ENCODE measurements at regions not wholly inside any gene's neighbourhood (a gene's known extent, or its start where the extent isn't known, plus 50 kb on each side); places are given as distances from the start of the nearest gene placed in this dataset.
A peak's percentile ranks its signal among the peaks of the same experiment; 100 is the strongest.

GRCh38 chr2:142605421-142605820 is 272.0 kb upstream of the KYNU start:
- no peaks in the 10 kb centered on the region for H3K4me1 Mint-ChIP-seq
- TF ChIP-seq CTCF (IDR thresholded peaks at IDR 0.05): no peak
- peaks cover 3% of the 10 kb centered on the region for H3K9me3 Mint-ChIP-seq
- no peak overlapping the region for H3K4me3 Mint-ChIP-seq
- no peak for DNase-seq
- H3K27me3 Mint-ChIP-seq (ENCODE audit: low read depth, poor library complexity): no peaks in the 10 kb centered on the region
- no peak overlapping the region for H3K27ac Mint-ChIP-seq
- H3K36me3 Mint-ChIP-seq (ENCODE audit: low read depth): no peaks in the 10 kb centered on the region

- no peaks in the 10 kb centered on the region for H3K9me3 Mint-ChIP-seq
- no peaks in the 10 kb centered on the region for H3K36me3 Mint-ChIP-seq (ENCODE audit: low read depth)
- no peak overlapping the region for H3K27ac Mint-ChIP-seq
- H3K4me3 Mint-ChIP-seq: no peak overlapping the region
- H3K27me3 Mint-ChIP-seq (ENCODE audit: low read depth, poor library complexity): no peaks in the 10 kb centered on the region
- DNase-seq: no peak
- no peak for TF ChIP-seq CTCF (IDR thresholded peaks at IDR 0.05)
- no peaks in the 10 kb centered on the region for H3K4me1 Mint-ChIP-seq
These were observed 273.7 kb upstream of the KYNU start for GRCh38 chr2:142603759-142604158.

DNA sequence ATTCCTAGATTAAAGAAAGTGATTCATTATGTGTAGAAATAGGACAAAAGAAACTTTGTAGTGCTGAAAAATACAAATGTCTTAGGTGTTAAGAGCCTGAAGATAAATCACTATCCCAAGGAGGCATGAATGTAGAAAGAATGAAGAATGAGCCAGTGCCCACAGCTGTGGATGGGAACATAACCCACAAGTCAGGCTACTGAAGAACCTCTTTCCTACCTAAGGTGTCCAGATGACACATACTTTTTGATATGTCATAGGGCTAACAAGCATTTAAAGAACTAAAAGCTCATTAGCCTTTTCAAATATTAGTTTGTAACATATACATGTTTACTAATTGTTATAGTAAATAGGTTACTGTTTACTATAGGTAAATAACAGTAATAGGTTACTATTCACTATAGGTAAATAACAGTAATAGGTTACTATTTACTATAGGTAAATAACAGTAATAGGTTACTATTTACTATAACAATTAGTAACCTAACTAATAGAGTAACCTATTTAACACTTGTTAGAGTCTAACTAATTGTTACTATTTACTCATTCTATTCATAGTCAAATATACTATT is 275.0 kb upstream of the KYNU start:
- DNase-seq: no peak
- no peaks in the 10 kb centered on the region for H3K27me3 Mint-ChIP-seq (ENCODE audit: low read depth, poor library complexity)
- H3K4me1 Mint-ChIP-seq: no peaks in the 10 kb centered on the region
- H3K36me3 Mint-ChIP-seq (ENCODE audit: low read depth): no peaks in the 10 kb centered on the region
- no peaks in the 10 kb centered on the region for H3K9me3 Mint-ChIP-seq
- H3K27ac Mint-ChIP-seq: no peak overlapping the region
- H3K4me3 Mint-ChIP-seq: no peak overlapping the region
- no peak for TF ChIP-seq CTCF (IDR thresholded peaks at IDR 0.05)

GRCh38 chr2:142601794-142602193 is 275.7 kb upstream of the KYNU start:
- H3K27me3 Mint-ChIP-seq (ENCODE audit: low read depth, poor library complexity): no peaks in the 10 kb centered on the region
- H3K27ac Mint-ChIP-seq: peak overlapping the region; percentile 59
- H3K36me3 Mint-ChIP-seq (ENCODE audit: low read depth): no peaks in the 10 kb centered on the region
- no peak for TF ChIP-seq CTCF (IDR thresholded peaks at IDR 0.05)
- H3K4me1 Mint-ChIP-seq: no peaks in the 10 kb centered on the region
- H3K9me3 Mint-ChIP-seq: no peaks in the 10 kb centered on the region
- no peak for DNase-seq
- H3K4me3 Mint-ChIP-seq: no peak overlapping the region

DNA sequence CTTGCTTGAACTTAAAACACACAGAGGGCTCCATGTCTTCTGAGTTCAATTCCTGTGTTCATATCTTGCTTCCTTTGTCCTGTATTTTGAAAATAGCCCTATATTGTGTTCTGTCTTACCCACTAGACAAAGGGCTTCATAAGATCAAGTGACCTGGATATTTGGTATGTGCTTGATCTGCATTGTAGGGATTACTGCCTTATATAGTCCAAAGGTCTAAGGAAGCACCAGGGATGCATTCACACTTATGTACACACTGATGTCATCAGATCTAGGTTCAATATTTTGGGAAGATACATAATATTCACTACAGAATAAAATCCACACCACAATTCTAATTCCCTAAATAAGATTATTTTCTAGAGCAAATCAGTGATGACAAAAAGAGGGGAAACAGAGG is 278.0 kb upstream of the KYNU start:
- no peak for DNase-seq
- no peaks in the 10 kb centered on the region for H3K27me3 Mint-ChIP-seq (ENCODE audit: low read depth, poor library complexity)
- H3K4me3 Mint-ChIP-seq: no peak overlapping the region
- H3K36me3 Mint-ChIP-seq (ENCODE audit: low read depth): no peaks in the 10 kb centered on the region
- no peaks in the 10 kb centered on the region for H3K9me3 Mint-ChIP-seq
- H3K27ac Mint-ChIP-seq: no peak overlapping the region
- no peak for TF ChIP-seq CTCF (IDR thresholded peaks at IDR 0.05)
- H3K4me1 Mint-ChIP-seq: no peaks in the 10 kb centered on the region

DNA sequence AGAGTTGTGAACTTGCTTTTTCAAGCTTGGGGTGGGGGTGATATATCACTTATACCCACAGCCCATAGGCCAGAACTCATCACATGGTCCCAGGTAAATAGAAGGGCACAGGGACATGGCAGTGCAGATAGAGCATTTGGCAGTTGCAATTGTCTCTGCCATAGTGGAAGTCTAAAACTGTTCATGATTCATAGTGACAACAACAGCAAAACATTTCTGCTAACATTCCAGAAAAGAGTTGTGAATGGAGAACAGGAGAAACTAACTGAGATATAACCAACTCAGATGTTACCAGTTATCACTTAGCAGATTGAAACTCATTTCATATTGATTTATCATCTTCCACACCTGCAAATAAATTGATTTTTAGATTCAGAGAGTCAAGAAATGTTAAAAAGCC is 278.6 kb upstream of the KYNU start:
- TF ChIP-seq CTCF (IDR thresholded peaks at IDR 0.05): no peak
- Mint-ChIP-seq H3K4me1 (no peaks in the 10 kb centered on the region), H3K36me3 (ENCODE audit: low read depth) (no peaks in the 10 kb centered on the region), H3K4me3 (no peak overlapping the region), H3K27ac (no peak overlapping the region), H3K9me3 (no peaks in the 10 kb centered on the region), H3K27me3 (ENCODE audit: low read depth, poor library complexity) (no peaks in the 10 kb centered on the region)
- DNase-seq: no peak
